H1 (cell line): ENCODE measurements at regions not wholly inside any gene's neighbourhood (a gene's known extent, or its start where the extent isn't known, plus 50 kb on each side); places are given as distances from the start of the nearest gene placed in this dataset.

ENCODE experiments used
- GABPA ChIP-seq: IDR thresholded peaks from 2 replicates; pipeline ENCODE4 v1.6.1; 2011; ENCODE audit warnings: mild to moderate bottlenecking, low read length, moderate library complexity, borderline replicate concordance; ENCODE audit not compliant: insufficient read depth
- JUN ChIP-seq: IDR thresholded peaks from 2 replicates; pipeline ENCODE4 v1.6.1; 2011; ENCODE audit warnings: low read depth, mild to moderate bottlenecking, improper control_type of control experiment, low read length
- TF ChIP-seq, protein P1 (sequence below): fragments of 300-600 bp; sonication (generic); IDR thresholded peaks from 2 replicates; pipeline ENCODE4 v1.7.1; 2012; ENCODE audit warnings: low read length, moderate library complexity, mild to moderate bottlenecking, inconsistent platforms; ENCODE audit not compliant: insufficient replicate concordance

DNA sequence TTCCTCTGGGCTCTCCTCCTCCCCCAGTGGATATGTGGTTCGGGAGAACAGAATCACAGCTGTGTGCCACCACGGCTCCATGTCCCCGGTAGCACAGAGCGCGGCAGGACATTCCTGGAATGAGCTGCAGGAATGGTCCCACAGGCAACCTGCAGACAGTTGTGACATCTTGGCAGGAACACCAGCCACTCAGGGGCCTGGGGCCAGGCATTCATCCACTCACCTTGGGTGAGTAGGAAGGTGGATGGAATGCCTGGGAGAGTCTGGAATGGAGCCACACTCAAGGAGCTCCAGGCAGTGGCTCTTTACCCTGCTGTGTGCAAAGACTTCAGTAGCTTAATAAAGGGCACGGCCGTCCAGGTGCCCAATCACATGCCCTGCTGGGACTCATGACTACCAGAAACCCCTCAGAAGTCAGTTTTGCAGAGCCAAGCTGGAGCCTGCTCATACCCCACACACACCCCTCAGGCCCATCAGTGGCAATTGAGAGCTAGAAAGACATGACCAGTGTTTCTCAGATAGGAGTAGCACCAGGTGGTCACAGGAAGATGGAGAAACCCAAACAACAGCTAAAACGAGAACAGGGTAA, 117.3 kb upstream of the PRR20G start (continued):
- TF ChIP-seq, protein P1, sequence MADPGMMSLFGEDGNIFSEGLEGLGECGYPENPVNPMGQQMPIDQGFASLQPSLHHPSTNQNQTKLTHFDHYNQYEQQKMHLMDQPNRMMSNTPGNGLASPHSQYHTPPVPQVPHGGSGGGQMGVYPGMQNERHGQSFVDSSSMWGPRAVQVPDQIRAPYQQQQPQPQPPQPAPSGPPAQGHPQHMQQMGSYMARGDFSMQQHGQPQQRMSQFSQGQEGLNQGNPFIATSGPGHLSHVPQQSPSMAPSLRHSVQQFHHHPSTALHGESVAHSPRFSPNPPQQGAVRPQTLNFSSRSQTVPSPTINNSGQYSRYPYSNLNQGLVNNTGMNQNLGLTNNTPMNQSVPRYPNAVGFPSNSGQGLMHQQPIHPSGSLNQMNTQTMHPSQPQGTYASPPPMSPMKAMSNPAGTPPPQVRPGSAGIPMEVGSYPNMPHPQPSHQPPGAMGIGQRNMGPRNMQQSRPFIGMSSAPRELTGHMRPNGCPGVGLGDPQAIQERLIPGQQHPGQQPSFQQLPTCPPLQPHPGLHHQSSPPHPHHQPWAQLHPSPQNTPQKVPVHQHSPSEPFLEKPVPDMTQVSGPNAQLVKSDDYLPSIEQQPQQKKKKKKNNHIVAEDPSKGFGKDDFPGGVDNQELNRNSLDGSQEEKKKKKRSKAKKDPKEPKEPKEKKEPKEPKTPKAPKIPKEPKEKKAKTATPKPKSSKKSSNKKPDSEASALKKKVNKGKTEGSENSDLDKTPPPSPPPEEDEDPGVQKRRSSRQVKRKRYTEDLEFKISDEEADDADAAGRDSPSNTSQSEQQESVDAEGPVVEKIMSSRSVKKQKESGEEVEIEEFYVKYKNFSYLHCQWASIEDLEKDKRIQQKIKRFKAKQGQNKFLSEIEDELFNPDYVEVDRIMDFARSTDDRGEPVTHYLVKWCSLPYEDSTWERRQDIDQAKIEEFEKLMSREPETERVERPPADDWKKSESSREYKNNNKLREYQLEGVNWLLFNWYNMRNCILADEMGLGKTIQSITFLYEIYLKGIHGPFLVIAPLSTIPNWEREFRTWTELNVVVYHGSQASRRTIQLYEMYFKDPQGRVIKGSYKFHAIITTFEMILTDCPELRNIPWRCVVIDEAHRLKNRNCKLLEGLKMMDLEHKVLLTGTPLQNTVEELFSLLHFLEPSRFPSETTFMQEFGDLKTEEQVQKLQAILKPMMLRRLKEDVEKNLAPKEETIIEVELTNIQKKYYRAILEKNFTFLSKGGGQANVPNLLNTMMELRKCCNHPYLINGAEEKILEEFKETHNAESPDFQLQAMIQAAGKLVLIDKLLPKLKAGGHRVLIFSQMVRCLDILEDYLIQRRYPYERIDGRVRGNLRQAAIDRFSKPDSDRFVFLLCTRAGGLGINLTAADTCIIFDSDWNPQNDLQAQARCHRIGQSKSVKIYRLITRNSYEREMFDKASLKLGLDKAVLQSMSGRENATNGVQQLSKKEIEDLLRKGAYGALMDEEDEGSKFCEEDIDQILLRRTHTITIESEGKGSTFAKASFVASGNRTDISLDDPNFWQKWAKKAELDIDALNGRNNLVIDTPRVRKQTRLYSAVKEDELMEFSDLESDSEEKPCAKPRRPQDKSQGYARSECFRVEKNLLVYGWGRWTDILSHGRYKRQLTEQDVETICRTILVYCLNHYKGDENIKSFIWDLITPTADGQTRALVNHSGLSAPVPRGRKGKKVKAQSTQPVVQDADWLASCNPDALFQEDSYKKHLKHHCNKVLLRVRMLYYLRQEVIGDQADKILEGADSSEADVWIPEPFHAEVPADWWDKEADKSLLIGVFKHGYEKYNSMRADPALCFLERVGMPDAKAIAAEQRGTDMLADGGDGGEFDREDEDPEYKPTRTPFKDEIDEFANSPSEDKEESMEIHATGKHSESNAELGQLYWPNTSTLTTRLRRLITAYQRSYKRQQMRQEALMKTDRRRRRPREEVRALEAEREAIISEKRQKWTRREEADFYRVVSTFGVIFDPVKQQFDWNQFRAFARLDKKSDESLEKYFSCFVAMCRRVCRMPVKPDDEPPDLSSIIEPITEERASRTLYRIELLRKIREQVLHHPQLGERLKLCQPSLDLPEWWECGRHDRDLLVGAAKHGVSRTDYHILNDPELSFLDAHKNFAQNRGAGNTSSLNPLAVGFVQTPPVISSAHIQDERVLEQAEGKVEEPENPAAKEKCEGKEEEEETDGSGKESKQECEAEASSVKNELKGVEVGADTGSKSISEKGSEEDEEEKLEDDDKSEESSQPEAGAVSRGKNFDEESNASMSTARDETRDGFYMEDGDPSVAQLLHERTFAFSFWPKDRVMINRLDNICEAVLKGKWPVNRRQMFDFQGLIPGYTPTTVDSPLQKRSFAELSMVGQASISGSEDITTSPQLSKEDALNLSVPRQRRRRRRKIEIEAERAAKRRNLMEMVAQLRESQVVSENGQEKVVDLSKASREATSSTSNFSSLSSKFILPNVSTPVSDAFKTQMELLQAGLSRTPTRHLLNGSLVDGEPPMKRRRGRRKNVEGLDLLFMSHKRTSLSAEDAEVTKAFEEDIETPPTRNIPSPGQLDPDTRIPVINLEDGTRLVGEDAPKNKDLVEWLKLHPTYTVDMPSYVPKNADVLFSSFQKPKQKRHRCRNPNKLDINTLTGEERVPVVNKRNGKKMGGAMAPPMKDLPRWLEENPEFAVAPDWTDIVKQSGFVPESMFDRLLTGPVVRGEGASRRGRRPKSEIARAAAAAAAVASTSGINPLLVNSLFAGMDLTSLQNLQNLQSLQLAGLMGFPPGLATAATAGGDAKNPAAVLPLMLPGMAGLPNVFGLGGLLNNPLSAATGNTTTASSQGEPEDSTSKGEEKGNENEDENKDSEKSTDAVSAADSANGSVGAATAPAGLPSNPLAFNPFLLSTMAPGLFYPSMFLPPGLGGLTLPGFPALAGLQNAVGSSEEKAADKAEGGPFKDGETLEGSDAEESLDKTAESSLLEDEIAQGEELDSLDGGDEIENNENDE = no peak
- TF ChIP-seq JUN (no peak), GABPA (no peak)
